Fibroblast of lung (primary cell): ENCODE measurements at regions not wholly inside any gene's neighbourhood (a gene's known extent, or its start where the extent isn't known, plus 50 kb on each side); places are given as distances from the start of the nearest gene placed in this dataset.

Experiments used
- EZH2 ChIP-seq: IDR thresholded peaks from 2 replicates; pipeline ENCODE4 v1.5.1; 2012; ENCODE audit warnings: low read length, control low read depth, mild to moderate bottlenecking; ENCODE audit errors: missing control alignments
- TF ChIP-seq, protein P1 (sequence below), 2 donors: IDR thresholded peaks in 1 of 2; conservative IDR thresholded peaks in 1 of 2; 1 replicate in 1 of 2; 2 replicates in 1 of 2; pipeline ENCODE4 v1.5.1; 2011 to 2012; ENCODE audit warnings: low read length in 2 of 2, control low read depth in 1 of 2, inconsistent platforms in 1 of 2, low read depth in 1 of 2, mild to moderate bottlenecking in 1 of 2

DNA sequence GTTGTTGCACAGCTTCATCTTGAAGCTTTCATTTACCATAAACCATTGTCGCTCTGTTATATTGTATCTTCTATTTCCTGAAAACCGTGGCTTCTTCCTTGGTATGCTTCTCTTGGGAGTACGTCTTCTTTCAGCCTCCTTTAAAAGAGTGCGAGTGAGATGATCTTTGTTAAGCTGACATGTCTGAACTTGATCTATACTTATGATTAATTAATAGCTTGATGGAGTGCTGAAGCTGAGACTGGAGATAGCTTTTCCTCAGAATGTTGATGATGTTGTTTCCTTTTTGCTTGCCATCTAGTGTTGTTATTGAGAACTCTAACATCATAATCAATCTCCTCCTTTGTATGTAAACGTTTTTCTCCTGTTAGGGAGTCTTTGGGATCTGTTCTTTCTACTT, 529.3 kb upstream of the SPRY2 start:
- TF ChIP-seq, protein P1, sequence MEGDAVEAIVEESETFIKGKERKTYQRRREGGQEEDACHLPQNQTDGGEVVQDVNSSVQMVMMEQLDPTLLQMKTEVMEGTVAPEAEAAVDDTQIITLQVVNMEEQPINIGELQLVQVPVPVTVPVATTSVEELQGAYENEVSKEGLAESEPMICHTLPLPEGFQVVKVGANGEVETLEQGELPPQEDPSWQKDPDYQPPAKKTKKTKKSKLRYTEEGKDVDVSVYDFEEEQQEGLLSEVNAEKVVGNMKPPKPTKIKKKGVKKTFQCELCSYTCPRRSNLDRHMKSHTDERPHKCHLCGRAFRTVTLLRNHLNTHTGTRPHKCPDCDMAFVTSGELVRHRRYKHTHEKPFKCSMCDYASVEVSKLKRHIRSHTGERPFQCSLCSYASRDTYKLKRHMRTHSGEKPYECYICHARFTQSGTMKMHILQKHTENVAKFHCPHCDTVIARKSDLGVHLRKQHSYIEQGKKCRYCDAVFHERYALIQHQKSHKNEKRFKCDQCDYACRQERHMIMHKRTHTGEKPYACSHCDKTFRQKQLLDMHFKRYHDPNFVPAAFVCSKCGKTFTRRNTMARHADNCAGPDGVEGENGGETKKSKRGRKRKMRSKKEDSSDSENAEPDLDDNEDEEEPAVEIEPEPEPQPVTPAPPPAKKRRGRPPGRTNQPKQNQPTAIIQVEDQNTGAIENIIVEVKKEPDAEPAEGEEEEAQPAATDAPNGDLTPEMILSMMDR (conservative IDR thresholded peaks at IDR 0.05 in 1 of 2, IDR thresholded peaks at IDR 0.05 in 1 of 2; ENCODE audit: low read depth in 1 of 2, low read length in 2 of 2) = no peak
- TF ChIP-seq EZH2 = no peak
